ENCODE measurements at regions not wholly inside any gene's neighbourhood (a gene's known extent, or its start where the extent isn't known, plus 50 kb on each side); places are given as distances from the start of the nearest gene placed in this dataset.

- H3K36me3 ChIP-seq (ENCODE audit: control insufficient read depth in 5 of 5, insufficient read depth in 5 of 5, low read length in 5 of 5) = no peaks in the 10 kb centered on the region
- no peak overlapping the region for H3K9ac ChIP-seq (ENCODE audit: low read length in 5 of 5)
- peaks cover 0 to 5% (median 0%) of the 10 kb centered on the region in 5 donors for H3K4me1 ChIP-seq (ENCODE audit: control insufficient read depth in 5 of 5, insufficient read depth in 5 of 5, low read length in 5 of 5)
- H3K9me3 ChIP-seq (ENCODE audit: control insufficient read depth in 5 of 5, low read length in 5 of 5) = no peaks in the 10 kb centered on the region
- no peak overlapping the region for H3K27ac ChIP-seq (ENCODE audit: low read depth, low read length)
- H3K27me3 ChIP-seq (ENCODE audit: control insufficient read depth in 5 of 5, insufficient read depth in 4 of 5, low read length in 5 of 5) = peaks cover 12 to 28% (median 23%) of the 10 kb centered on the region in 5 donors
- H3K4me3 ChIP-seq (ENCODE audit: low read depth in 1 of 5, low read length in 5 of 5) = no peak overlapping the region
Observed at GRCh38 chr5:73375949-73376348, 72.6 kb downstream of the FOXD1 start.

DNA sequence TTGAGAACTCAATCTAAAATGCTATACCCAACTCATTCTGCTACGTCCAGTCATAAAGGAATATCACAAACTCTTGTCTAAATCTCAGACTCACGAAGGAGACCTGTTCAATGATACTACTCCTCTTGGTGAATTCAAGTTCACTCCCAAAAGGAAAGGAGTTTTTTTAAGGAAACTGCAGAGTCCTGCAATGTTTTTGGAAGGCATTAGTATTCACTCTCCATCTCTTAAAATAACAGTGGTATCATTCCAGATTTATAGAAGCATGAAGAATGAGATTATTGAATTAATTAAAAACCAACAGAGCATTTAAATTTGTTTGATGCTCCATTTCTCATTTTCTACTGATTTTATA lies 73.4 kb downstream of the FOXD1 start:
- Histone ChIP-seq H3K9ac (ENCODE audit: low read length in 5 of 5) (no peak overlapping the region), H3K4me1 (ENCODE audit: control insufficient read depth in 5 of 5, insufficient read depth in 5 of 5, low read length in 5 of 5) (peaks cover 0 to 3% (median 0%) of the 10 kb centered on the region in 5 donors), H3K27ac (ENCODE audit: low read depth, low read length) (no peak overlapping the region), H3K4me3 (ENCODE audit: low read depth in 1 of 5, low read length in 5 of 5) (no peak overlapping the region), H3K27me3 (ENCODE audit: control insufficient read depth in 5 of 5, insufficient read depth in 4 of 5, low read length in 5 of 5) (peaks cover 4 to 20% (median 16%) of the 10 kb centered on the region in 5 donors), H3K36me3 (ENCODE audit: control insufficient read depth in 5 of 5, insufficient read depth in 5 of 5, low read length in 5 of 5) (no peaks in the 10 kb centered on the region), H3K9me3 (ENCODE audit: control insufficient read depth in 5 of 5, low read length in 5 of 5) (no peaks in the 10 kb centered on the region)

DNA sequence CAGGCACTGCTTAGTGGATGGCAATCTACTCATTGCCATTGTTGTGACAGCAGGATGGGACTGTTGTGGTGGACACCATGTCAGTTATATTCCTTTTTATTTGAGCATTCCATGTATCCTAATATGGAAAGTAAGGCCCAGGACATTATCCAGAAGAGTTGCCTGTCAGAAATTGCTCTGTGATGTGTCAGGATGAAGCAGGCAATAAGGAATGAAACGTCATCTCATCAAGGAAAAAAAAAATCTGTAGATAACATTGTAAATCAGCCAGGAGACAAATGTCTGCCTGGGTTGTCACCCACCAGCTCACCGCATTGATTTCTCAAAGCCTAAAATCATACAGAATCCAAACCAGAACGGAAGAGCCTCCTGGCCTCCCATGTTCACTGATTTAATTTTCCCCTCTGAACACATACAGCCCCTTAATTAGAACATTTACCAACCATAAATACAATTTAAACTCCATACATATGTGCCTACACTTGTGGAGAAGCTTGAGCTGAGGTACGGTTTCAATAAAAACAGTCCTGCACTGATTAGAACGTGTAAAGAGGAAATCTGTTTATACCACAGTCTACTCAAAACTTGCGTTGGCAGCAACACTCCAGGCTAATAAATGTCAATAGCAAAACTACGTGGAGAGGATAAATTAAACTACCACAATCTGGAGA lies 73.9 kb downstream of the FOXD1 start:
- Histone ChIP-seq H3K27me3 (ENCODE audit: control insufficient read depth in 5 of 5, insufficient read depth in 4 of 5, low read length in 5 of 5) (peaks cover 0 to 16% (median 12%) of the 10 kb centered on the region in 5 donors), H3K27ac (ENCODE audit: low read depth, low read length) (no peak overlapping the region), H3K9ac (ENCODE audit: low read length in 5 of 5) (no peak overlapping the region), H3K4me3 (ENCODE audit: low read depth in 1 of 5, low read length in 5 of 5) (no peak overlapping the region), H3K36me3 (ENCODE audit: control insufficient read depth in 5 of 5, insufficient read depth in 5 of 5, low read length in 5 of 5) (no peaks in the 10 kb centered on the region), H3K4me1 (ENCODE audit: control insufficient read depth in 5 of 5, insufficient read depth in 5 of 5, low read length in 5 of 5) (no peaks in the 10 kb centered on the region), H3K9me3 (ENCODE audit: control insufficient read depth in 5 of 5, low read length in 5 of 5) (no peaks in the 10 kb centered on the region)

- Histone ChIP-seq H3K27me3 (ENCODE audit: control insufficient read depth in 5 of 5, insufficient read depth in 4 of 5, low read length in 5 of 5) (peaks cover 0 to 12% (median 8%) of the 10 kb centered on the region in 5 donors), H3K9me3 (ENCODE audit: control insufficient read depth in 5 of 5, low read length in 5 of 5) (no peaks in the 10 kb centered on the region), H3K36me3 (ENCODE audit: control insufficient read depth in 5 of 5, insufficient read depth in 5 of 5, low read length in 5 of 5) (no peaks in the 10 kb centered on the region), H3K4me3 (ENCODE audit: low read depth in 1 of 5, low read length in 5 of 5) (no peak overlapping the region), H3K4me1 (ENCODE audit: control insufficient read depth in 5 of 5, insufficient read depth in 5 of 5, low read length in 5 of 5) (no peaks in the 10 kb centered on the region), H3K9ac (ENCODE audit: low read length in 5 of 5) (no peak overlapping the region), H3K27ac (ENCODE audit: low read depth, low read length) (no peak overlapping the region)
Observed at GRCh38 chr5:73373814-73374510, 74.6 kb downstream of the FOXD1 start.

- Histone ChIP-seq H3K9me3 (ENCODE audit: control insufficient read depth in 5 of 5, low read length in 5 of 5) (no peaks in the 10 kb centered on the region), H3K4me3 (ENCODE audit: low read depth in 1 of 5, low read length in 5 of 5) (no peak overlapping the region), H3K27ac (ENCODE audit: low read depth, low read length) (no peak overlapping the region), H3K36me3 (ENCODE audit: control insufficient read depth in 5 of 5, insufficient read depth in 5 of 5, low read length in 5 of 5) (no peaks in the 10 kb centered on the region), H3K27me3 (ENCODE audit: control insufficient read depth in 5 of 5, insufficient read depth in 4 of 5, low read length in 5 of 5) (peaks cover 0 to 6% (median 3%) of the 10 kb centered on the region in 5 donors), H3K9ac (ENCODE audit: low read length in 5 of 5) (no peak overlapping the region), H3K4me1 (ENCODE audit: control insufficient read depth in 5 of 5, insufficient read depth in 5 of 5, low read length in 5 of 5) (no peaks in the 10 kb centered on the region)
Observed at GRCh38 chr5:73370640-73371583, 77.7 kb downstream of the FOXD1 start.

DNA sequence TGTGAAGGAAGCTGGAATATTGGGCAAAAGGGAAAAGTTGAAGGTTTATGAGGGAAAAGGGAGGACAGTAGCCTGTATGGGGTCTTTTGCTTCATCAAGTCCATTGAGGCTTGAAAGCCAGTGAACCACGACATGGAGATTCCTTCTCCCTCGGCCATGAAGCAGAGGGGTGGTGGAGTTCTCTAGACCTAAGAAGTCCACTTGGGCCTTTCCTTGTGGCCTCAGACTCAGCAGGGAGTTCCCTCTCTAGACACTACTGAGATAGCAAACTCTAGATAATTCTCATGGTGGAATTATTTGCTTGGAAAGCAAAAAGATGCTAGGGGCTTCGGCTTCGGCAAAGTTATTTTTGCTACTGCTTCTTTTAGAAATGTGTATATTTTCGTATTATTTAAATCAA lies 78.5 kb downstream of the FOXD1 start:
- Histone ChIP-seq H3K4me1 (ENCODE audit: control insufficient read depth in 5 of 5, insufficient read depth in 5 of 5, low read length in 5 of 5) (no peaks in the 10 kb centered on the region), H3K9me3 (ENCODE audit: control insufficient read depth in 5 of 5, low read length in 5 of 5) (no peaks in the 10 kb centered on the region), H3K27ac (ENCODE audit: low read depth, low read length) (no peak overlapping the region), H3K9ac (ENCODE audit: low read length in 5 of 5) (no peak overlapping the region), H3K4me3 (ENCODE audit: low read depth in 1 of 5, low read length in 5 of 5) (no peak overlapping the region), H3K27me3 (ENCODE audit: control insufficient read depth in 5 of 5, insufficient read depth in 4 of 5, low read length in 5 of 5) (peaks cover 0 to 4% (median 3%) of the 10 kb centered on the region in 5 donors), H3K36me3 (ENCODE audit: control insufficient read depth in 5 of 5, insufficient read depth in 5 of 5, low read length in 5 of 5) (no peaks in the 10 kb centered on the region)

DNA sequence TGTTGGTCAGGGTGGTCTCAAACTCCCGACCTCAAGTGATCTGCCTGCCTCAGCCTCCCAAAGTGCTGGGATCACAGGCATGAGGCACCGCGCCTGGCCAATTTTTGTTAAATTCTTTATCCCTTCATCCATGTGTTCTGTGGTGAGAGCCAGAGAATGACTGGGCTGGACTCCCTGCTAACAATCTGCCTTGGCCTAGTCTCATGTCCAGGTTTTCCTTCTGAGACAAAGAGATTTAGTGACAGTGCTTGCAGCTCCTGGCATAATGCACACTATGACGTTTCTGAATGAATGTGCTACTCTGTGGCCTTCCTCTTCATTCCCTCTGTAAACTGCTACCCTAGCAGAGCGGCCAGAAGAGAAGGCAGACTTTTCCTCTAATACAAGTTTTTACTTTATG lies 79.3 kb downstream of the FOXD1 start:
- Histone ChIP-seq H3K4me3 (ENCODE audit: low read depth in 1 of 5, low read length in 5 of 5) (no peak overlapping the region), H3K9me3 (ENCODE audit: control insufficient read depth in 5 of 5, low read length in 5 of 5) (no peaks in the 10 kb centered on the region), H3K27ac (ENCODE audit: low read depth, low read length) (no peak overlapping the region), H3K36me3 (ENCODE audit: control insufficient read depth in 5 of 5, insufficient read depth in 5 of 5, low read length in 5 of 5) (no peaks in the 10 kb centered on the region), H3K27me3 (ENCODE audit: control insufficient read depth in 5 of 5, insufficient read depth in 4 of 5, low read length in 5 of 5) (peaks cover 0 to 4% (median 3%) of the 10 kb centered on the region in 5 donors), H3K4me1 (ENCODE audit: control insufficient read depth in 5 of 5, insufficient read depth in 5 of 5, low read length in 5 of 5) (no peaks in the 10 kb centered on the region), H3K9ac (ENCODE audit: low read length in 5 of 5) (no peak overlapping the region)

DNA sequence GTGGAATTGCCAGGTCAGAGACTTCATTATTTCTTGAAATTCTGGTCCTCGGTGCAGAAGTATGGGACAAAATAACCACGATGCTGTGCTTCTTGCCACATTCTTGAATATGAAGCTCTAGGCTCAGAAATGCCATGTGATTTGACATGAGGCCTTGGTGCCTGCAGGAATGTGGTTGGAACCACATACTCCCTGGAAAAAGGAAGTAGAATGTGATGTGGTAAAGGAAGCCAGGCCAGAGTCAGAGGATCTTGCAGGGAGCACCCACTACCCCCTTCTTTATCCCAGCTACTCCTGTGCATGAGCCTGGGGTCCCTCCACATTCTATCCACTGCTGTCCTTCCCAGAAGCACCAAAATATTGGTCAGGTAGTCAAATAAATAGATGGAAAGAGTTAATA lies 80.9 kb downstream of the FOXD1 start:
- no peaks in the 10 kb centered on the region for H3K4me1 ChIP-seq (ENCODE audit: control insufficient read depth in 5 of 5, insufficient read depth in 5 of 5, low read length in 5 of 5)
- peaks cover 0 to 4% (median 2%) of the 10 kb centered on the region in 5 donors for H3K27me3 ChIP-seq (ENCODE audit: control insufficient read depth in 5 of 5, insufficient read depth in 4 of 5, low read length in 5 of 5)
- H3K36me3 ChIP-seq (ENCODE audit: control insufficient read depth in 5 of 5, insufficient read depth in 5 of 5, low read length in 5 of 5) = no peaks in the 10 kb centered on the region
- no peak overlapping the region for H3K9ac ChIP-seq (ENCODE audit: low read length in 5 of 5)
- no peak overlapping the region for H3K4me3 ChIP-seq (ENCODE audit: low read depth in 1 of 5, low read length in 5 of 5)
- H3K27ac ChIP-seq (ENCODE audit: low read depth, low read length) = no peak overlapping the region
- no peaks in the 10 kb centered on the region for H3K9me3 ChIP-seq (ENCODE audit: control insufficient read depth in 5 of 5, low read length in 5 of 5)

- Histone ChIP-seq H3K4me3 (ENCODE audit: low read depth in 1 of 5, low read length in 5 of 5) (no peak overlapping the region), H3K4me1 (ENCODE audit: control insufficient read depth in 5 of 5, insufficient read depth in 5 of 5, low read length in 5 of 5) (no peaks in the 10 kb centered on the region), H3K27ac (ENCODE audit: low read depth, low read length) (no peak overlapping the region), H3K9me3 (ENCODE audit: control insufficient read depth in 5 of 5, low read length in 5 of 5) (no peaks in the 10 kb centered on the region), H3K27me3 (ENCODE audit: control insufficient read depth in 5 of 5, insufficient read depth in 4 of 5, low read length in 5 of 5) (peaks cover 0 to 4% (median 2%) of the 10 kb centered on the region in 5 donors), H3K36me3 (ENCODE audit: control insufficient read depth in 5 of 5, insufficient read depth in 5 of 5, low read length in 5 of 5) (no peaks in the 10 kb centered on the region), H3K9ac (ENCODE audit: low read length in 5 of 5) (no peak overlapping the region)
Observed at GRCh38 chr5:73365990-73366667, 82.4 kb downstream of the FOXD1 start.
